VCaP (cell line): ENCODE measurements at regions not wholly inside any gene's neighbourhood (a gene's known extent, or its start where the extent isn't known, plus 50 kb on each side); places are given as distances from the start of the nearest gene placed in this dataset.

Experiments used
- H3K27ac ChIP-seq: fragments of 450-650 bp; 2 replicates; pipeline ENCODE4 v1.5.1; 2017
- CTCF ChIP-seq: fragments of 450-650 bp; conservative IDR thresholded peaks from 2 replicates; pipeline ENCODE4 v1.5.1; 2017; ENCODE audit warnings: mild to moderate bottlenecking, moderate library complexity

DNA sequence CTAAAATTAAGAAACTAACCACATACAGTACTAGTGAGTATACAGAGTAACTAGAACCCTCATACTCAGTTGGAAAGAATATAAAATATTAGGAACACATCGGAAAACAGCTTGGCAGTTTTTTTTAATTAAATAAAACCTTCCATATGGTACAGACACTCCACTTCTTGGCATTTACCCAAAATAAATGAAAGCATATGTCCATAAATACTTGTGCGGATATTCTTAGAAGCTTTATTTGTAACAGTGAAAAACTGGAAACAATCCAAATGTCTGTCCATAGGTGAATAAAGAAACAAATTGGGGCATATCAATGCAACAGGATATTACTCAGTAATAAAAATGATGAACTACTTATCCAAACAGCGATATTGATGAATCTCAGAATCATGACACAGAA is 410.0 kb downstream of the HTR7 start:
- TF ChIP-seq CTCF = no peak
- H3K27ac ChIP-seq = no peak overlapping the region

- peak overlapping the region; percentile 37 for H3K27ac ChIP-seq
- TF ChIP-seq CTCF = no peak
These were observed 407.0 kb downstream of the HTR7 start for GRCh38 chr10:90450797-90451196.

- TF ChIP-seq CTCF = no peak
- peak overlapping the region; percentile 37 for H3K27ac ChIP-seq
These were observed 406.6 kb downstream of the HTR7 start for GRCh38 chr10:90451283-90451682.

DNA sequence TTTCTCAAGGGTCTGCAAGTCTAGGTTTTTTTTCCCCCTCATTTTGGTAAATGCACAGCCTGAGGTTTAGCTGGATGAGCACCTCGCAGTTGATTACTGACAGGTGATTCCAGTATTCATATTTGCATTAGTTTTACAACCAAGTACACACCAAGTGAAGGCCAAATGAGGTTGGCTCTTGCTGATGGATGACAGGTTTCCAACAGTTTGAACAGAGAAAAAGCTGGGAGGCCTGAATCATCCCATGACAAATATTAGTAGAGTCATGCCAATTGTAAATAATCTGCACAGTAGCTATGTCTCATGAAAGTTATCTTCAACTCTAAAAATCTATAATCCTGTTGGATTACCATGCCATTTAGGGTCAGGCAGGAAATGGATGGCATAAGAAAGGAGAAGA is 399.8 kb downstream of the HTR7 start:
- TF ChIP-seq CTCF = no peak
- peak overlapping the region; percentile 3; the same call in 1 of the 2 replicates for H3K27ac ChIP-seq

DNA sequence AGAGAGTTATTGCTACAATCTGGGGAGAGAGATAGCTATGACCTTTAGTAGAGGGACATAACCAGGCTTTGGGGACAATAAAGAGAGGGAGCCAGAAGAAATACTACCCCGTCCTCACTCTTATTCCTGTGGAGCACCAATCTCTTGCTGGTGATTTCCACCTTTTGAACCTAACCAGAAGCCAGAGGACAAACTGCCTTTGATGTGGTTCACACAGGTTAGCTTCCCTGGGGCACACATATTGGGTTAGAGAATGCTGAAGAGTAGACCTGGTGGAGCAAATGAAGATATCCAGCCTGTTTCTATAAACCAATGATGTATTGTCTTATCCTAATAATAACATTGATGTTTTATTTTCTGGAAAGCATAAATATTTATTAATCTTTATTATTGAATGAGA is 399.3 kb downstream of the HTR7 start:
- no peak for TF ChIP-seq CTCF
- H3K27ac ChIP-seq = peak overlapping the region; percentile 3; the same call in 1 of the 2 replicates

DNA sequence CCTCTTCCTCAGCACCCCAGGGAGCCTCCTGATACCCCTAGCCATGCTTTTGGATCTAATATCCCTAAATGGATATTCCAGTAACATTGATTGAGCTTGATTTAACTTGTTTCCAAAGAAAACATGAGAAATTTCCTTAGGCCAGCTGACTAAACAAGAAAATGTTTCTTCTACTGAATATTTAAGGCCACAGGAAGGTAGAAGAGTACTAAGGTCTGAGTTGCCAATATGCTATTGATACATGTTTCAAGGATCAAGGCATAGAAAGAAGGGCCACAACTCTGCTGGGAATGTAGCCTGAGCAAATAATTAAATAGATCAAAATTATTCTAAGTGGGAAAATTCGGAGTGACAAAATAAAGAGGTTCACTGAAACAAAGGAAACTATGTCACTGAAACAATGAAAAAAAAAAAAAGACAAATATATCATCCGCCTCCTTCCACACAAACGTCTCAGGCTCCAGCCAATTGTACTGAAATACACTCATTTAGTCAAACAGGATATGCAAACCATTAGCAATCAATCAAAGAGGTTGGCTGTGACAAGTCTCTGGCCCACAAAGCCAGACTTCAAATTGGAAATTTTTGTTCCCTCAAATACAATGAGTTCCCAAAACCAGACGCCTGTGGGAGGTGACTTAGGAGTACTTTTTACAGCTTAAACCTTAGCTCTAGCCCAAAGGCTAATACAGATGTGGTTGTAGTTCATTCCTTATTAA is 396.2 kb downstream of the HTR7 start:
- no peak for TF ChIP-seq CTCF
- H3K27ac ChIP-seq = no peak overlapping the region

GRCh38 chr10:90462749-90463470 is 394.9 kb downstream of the HTR7 start:
- no peak for TF ChIP-seq CTCF
- no peak overlapping the region for H3K27ac ChIP-seq
